ENCODE measurements at regions not wholly inside any gene's neighbourhood (a gene's known extent, or its start where the extent isn't known, plus 50 kb on each side); places are given as distances from the start of the nearest gene placed in this dataset.

- no peak for DNase-seq
- Histone ChIP-seq H3K9me3 (no peaks in the 10 kb centered on the region), H3K27ac (no peak overlapping the region), H3K4me3 (no peak overlapping the region), H3K36me3 (no peaks in the 10 kb centered on the region), H3K4me1 (no peaks in the 10 kb centered on the region), H3K27me3 (no peaks in the 10 kb centered on the region)
- no peak for TF ChIP-seq POLR2A (IDR thresholded peaks at IDR 0.05)
- no peak for TF ChIP-seq CTCF (IDR thresholded peaks at IDR 0.05)
Measured at GRCh38 chr1:103327054-103327719, 198.3 kb upstream of the RNPC3 start.

GRCh38 chr1:103326595-103326994 is 198.9 kb upstream of the RNPC3 start:
- Histone ChIP-seq H3K27ac (no peak overlapping the region), H3K9me3 (no peaks in the 10 kb centered on the region), H3K27me3 (no peaks in the 10 kb centered on the region), H3K4me1 (no peaks in the 10 kb centered on the region), H3K4me3 (no peak overlapping the region), H3K36me3 (no peaks in the 10 kb centered on the region)
- TF ChIP-seq POLR2A (IDR thresholded peaks at IDR 0.05), result no peak
- no peak for TF ChIP-seq CTCF (IDR thresholded peaks at IDR 0.05)
- no peak for DNase-seq

- no peak overlapping the region for H3K27ac ChIP-seq
- no peak overlapping the region for H3K4me3 ChIP-seq
- no peaks in the 10 kb centered on the region for H3K27me3 ChIP-seq
- H3K4me1 ChIP-seq, result no peaks in the 10 kb centered on the region
- TF ChIP-seq POLR2A (IDR thresholded peaks at IDR 0.05) (no peak), CTCF (IDR thresholded peaks at IDR 0.05) (no peak)
- H3K9me3 ChIP-seq, result no peaks in the 10 kb centered on the region
- DNase-seq, result no peak
- H3K36me3 ChIP-seq, result no peaks in the 10 kb centered on the region
Measured at GRCh38 chr1:103309786-103310185, 201.5 kb upstream of the COL11A1 start.

GRCh38 chr1:103307751-103308150 is 199.4 kb upstream of the COL11A1 start:
- TF ChIP-seq CTCF (IDR thresholded peaks at IDR 0.05) (no peak), POLR2A (IDR thresholded peaks at IDR 0.05) (no peak)
- Histone ChIP-seq H3K4me3 (no peak overlapping the region), H3K27me3 (no peaks in the 10 kb centered on the region), H3K36me3 (no peaks in the 10 kb centered on the region), H3K4me1 (no peaks in the 10 kb centered on the region), H3K9me3 (no peaks in the 10 kb centered on the region), H3K27ac (no peak overlapping the region)
- DNase-seq, result no peak

GRCh38 chr1:103283841-103284669 is 175.7 kb upstream of the COL11A1 start:
- no peak for TF ChIP-seq CTCF (IDR thresholded peaks at IDR 0.05)
- no peak for TF ChIP-seq POLR2A (IDR thresholded peaks at IDR 0.05)
- Histone ChIP-seq H3K4me1 (no peaks in the 10 kb centered on the region), H3K9me3 (no peaks in the 10 kb centered on the region), H3K27me3 (no peaks in the 10 kb centered on the region), H3K4me3 (no peak overlapping the region), H3K27ac (no peak overlapping the region), H3K36me3 (no peaks in the 10 kb centered on the region)
- no peak for DNase-seq

Measured in Peyer's patch (tissue), 4 donors.